ENCODE measurements at regions not wholly inside any gene's neighbourhood (a gene's known extent, or its start where the extent isn't known, plus 50 kb on each side); places are given as distances from the start of the nearest gene placed in this dataset.

DNA sequence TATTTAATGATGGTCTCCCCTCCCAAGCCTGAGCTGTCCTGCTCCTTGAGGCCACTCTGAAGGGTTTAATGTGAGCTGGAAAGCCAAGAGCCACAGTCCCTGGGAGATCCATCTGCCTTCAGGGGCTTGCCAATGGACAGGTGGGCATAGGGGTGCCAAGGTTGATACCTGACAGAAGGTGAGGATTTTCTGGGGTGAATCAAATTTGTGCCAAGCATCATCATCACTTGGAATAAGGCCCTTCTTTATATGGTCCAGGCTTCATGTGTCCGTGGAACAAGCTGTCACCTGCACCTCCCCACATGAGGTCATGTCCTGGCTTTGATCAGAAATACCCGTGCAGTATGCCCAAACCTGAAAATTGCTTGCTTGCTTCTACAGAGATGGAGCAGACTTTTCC lies 71.9 kb upstream of the CTNNB1 start:
- Histone ChIP-seq H3K4me1 (ENCODE audit: insufficient read depth, low read length) (no peaks in the 10 kb centered on the region), H2BK20ac (ENCODE audit: low read depth, low read length, poor library complexity, severe bottlenecking) (no peak overlapping the region), H3K56ac (ENCODE audit: insufficient read length, low read depth, low read length) (no peak overlapping the region), H3K9ac (ENCODE audit: extremely low read depth, insufficient read length, low read length) (no peak overlapping the region), H3K23ac (ENCODE audit: insufficient read length, low read depth, low read length) (no peak overlapping the region), H3K9me3 (ENCODE audit: control insufficient read depth, low read depth, low read length) (no peaks in the 10 kb centered on the region), H4K8ac (replicated peaks; ENCODE audit: insufficient read length, low read depth, low read length) (no peak overlapping the region), H3K4me2 (ENCODE audit: insufficient read depth, insufficient read length, low read length) (no peak overlapping the region), H2BK120ac (ENCODE audit: low read depth, low read length, poor library complexity, severe bottlenecking) (no peak overlapping the region), H3K27ac (ENCODE audit: insufficient read length, low read depth, low read length) (no peak overlapping the region), H2BK12ac (ENCODE audit: insufficient read length, low read depth, low read length) (no peak overlapping the region), H3K14ac (ENCODE audit: insufficient read depth, low read length) (no peak overlapping the region), H2BK15ac (ENCODE audit: low read depth, low read length) (no peak overlapping the region), H3K18ac (ENCODE audit: insufficient read length, low read depth, low read length) (no peak overlapping the region), H3T11ph (ENCODE audit: low read length) (no peak overlapping the region), H4K5ac (ENCODE audit: insufficient read length, low read depth, low read length) (no peak overlapping the region), H3K23me2 (ENCODE audit: insufficient read length, low read depth, low read length, poor library complexity, severe bottlenecking) (no peaks in the 10 kb centered on the region), H2AK5ac (ENCODE audit: insufficient read length, low read length) (no peak overlapping the region), H3K79me2 (ENCODE audit: insufficient read depth, low read length) (no peaks in the 10 kb centered on the region), H4K91ac (ENCODE audit: insufficient read length, low read depth, low read length) (no peak overlapping the region), H4K20me1 (ENCODE audit: control insufficient read depth, insufficient read depth, insufficient read length) (no peaks in the 10 kb centered on the region), H2AFZ (ENCODE audit: low read length) (no peak overlapping the region), H3K79me1 (ENCODE audit: insufficient read depth, low read depth, low read length, poor library complexity, severe bottlenecking) (no peaks in the 10 kb centered on the region), H3K4ac (ENCODE audit: low read depth, low read length) (no peak overlapping the region), H2BK5ac (ENCODE audit: insufficient read length, low read length) (no peak overlapping the region), H3K27me3 (ENCODE audit: insufficient read depth, low read length) (no peaks in the 10 kb centered on the region)
- H3K9me3 Mint-ChIP-seq: peaks cover 30 to 43% of the 10 kb centered on the region in 2 experiments
- TF ChIP-seq, protein P1, sequence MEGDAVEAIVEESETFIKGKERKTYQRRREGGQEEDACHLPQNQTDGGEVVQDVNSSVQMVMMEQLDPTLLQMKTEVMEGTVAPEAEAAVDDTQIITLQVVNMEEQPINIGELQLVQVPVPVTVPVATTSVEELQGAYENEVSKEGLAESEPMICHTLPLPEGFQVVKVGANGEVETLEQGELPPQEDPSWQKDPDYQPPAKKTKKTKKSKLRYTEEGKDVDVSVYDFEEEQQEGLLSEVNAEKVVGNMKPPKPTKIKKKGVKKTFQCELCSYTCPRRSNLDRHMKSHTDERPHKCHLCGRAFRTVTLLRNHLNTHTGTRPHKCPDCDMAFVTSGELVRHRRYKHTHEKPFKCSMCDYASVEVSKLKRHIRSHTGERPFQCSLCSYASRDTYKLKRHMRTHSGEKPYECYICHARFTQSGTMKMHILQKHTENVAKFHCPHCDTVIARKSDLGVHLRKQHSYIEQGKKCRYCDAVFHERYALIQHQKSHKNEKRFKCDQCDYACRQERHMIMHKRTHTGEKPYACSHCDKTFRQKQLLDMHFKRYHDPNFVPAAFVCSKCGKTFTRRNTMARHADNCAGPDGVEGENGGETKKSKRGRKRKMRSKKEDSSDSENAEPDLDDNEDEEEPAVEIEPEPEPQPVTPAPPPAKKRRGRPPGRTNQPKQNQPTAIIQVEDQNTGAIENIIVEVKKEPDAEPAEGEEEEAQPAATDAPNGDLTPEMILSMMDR (conservative IDR thresholded peaks at IDR 0.05): no peak
- WGBS (ENCODE audit: extremely low coverage, insufficient read length, low lambda C conversion rate): no CpG with 5 or more reads among the region's 2 CpGs
- DNase-seq: no peak
- peaks cover under 1% of the 10 kb centered on the region; the same call in 1 of the 2 replicates for H3K27me3 Mint-ChIP-seq (ENCODE audit: low read depth)
- no peak overlapping the region for H3K27ac Mint-ChIP-seq
- H3K4me1 Mint-ChIP-seq: peaks cover 12 to 19% of the 10 kb centered on the region in 2 experiments
- no peak overlapping the region for H3K4me3 Mint-ChIP-seq
- peaks cover 14 to 36% (median 16%) of the 10 kb centered on the region in 3 experiments for H3K36me3 Mint-ChIP-seq (ENCODE audit: insufficient read depth in 1 of 3, low read depth in 3 of 3)

Data from H9 (cell line).